HFF-Myc (cell line): ENCODE measurements at regions not wholly inside any gene's neighbourhood (a gene's known extent, or its start where the extent isn't known, plus 50 kb on each side); places are given as distances from the start of the nearest gene placed in this dataset.
A peak's percentile ranks its signal among the peaks of the same experiment; 100 is the strongest.

Experiments used
- DNase-seq: peaks from one replicate; pipeline ENCODE4 v3.0.0-alpha.2; 2011; ENCODE audit warnings: low read depth; ENCODE audit errors: extremely low read depth
- H3K4me3 ChIP-seq: replicated peaks from 2 replicates; pipeline ENCODE4 v1.5.1; 2011; ENCODE audit warnings: low read depth, mild to moderate bottlenecking, control low read depth, low read length
- CTCF ChIP-seq: IDR thresholded peaks from 2 replicates; pipeline ENCODE4 v1.5.1; 2012; ENCODE audit warnings: mild to moderate bottlenecking, low read depth, low read length, control low read depth; ENCODE audit errors: missing control alignments

GRCh38 chrX:25156832-25157231, 141.1 kb upstream of the ARX start:
- TF ChIP-seq CTCF = no peak
- no peak for DNase-seq
- no peak overlapping the region for H3K4me3 ChIP-seq

GRCh38 chrX:25156323-25156722, 140.6 kb upstream of the ARX start:
- DNase-seq = no peak
- H3K4me3 ChIP-seq = no peak overlapping the region
- no peak for TF ChIP-seq CTCF

GRCh38 chrX:25154168-25154567, 138.4 kb upstream of the ARX start:
- no peak for DNase-seq
- no peak for TF ChIP-seq CTCF
- H3K4me3 ChIP-seq = no peak overlapping the region

- TF ChIP-seq CTCF = no peak
- no peak overlapping the region for H3K4me3 ChIP-seq
- DNase-seq = no peak
These were observed 136.0 kb upstream of the ARX start for GRCh38 chrX:25151749-25152148.

GRCh38 chrX:25144043-25144940, 128.5 kb upstream of the ARX start:
- H3K4me3 ChIP-seq = no peak overlapping the region
- DNase-seq = peak; percentile 1
- TF ChIP-seq CTCF = peak; percentile 60

- no peak overlapping the region for H3K4me3 ChIP-seq
- no peak for TF ChIP-seq CTCF
- no peak for DNase-seq
These were observed 127.8 kb upstream of the ARX start for GRCh38 chrX:25143596-25143995.
